HL-60 (cell line): ENCODE measurements at regions not wholly inside any gene's neighbourhood (a gene's known extent, or its start where the extent isn't known, plus 50 kb on each side); places are given as distances from the start of the nearest gene placed in this dataset.

Source experiments
- DNase-seq, 2 experiments: peaks; one replicate each; pipeline ENCODE4 v3.0.0-alpha.2; 2010 to 2020; ENCODE audit warnings: low read depth in 1 of 2, low spot score in 1 of 2
- H3K27ac ChIP-seq: fragments of 250-450 bp; sonication (Bioruptor Pico); replicated peaks from 2 replicates; pipeline ENCODE4 v1.5.1; 2020; ENCODE audit warnings: mild to moderate bottlenecking, moderate library complexity
- H3K27me3 ChIP-seq: fragments of 250-450 bp; sonication (Bioruptor Pico); 2 replicates; pipeline ENCODE4 v1.5.1; 2021; ENCODE audit warnings: mild to moderate bottlenecking, moderate library complexity; ENCODE audit not compliant: insufficient read depth, poor library complexity, severe bottlenecking
- H3K4me3 ChIP-seq: replicated peaks from 2 replicates; pipeline ENCODE4 v1.5.1; 2011; ENCODE audit warnings: mild to moderate bottlenecking, control low read depth, low read length; ENCODE audit not compliant: insufficient read depth
- GABPA ChIP-seq: IDR thresholded peaks from 2 replicates; pipeline ENCODE4 v1.6.1; 2012; ENCODE audit warnings: low read depth
- POLR2AphosphoS5 ChIP-seq: IDR thresholded peaks from 2 replicates; pipeline ENCODE4 v1.6.1; 2012; ENCODE audit warnings: low read depth
- SPI1 ChIP-seq: IDR thresholded peaks from 2 replicates; pipeline ENCODE4 v1.6.1; 2012; ENCODE audit warnings: low read depth, mild to moderate bottlenecking, borderline replicate concordance
- TF ChIP-seq, protein P1 (sequence below): IDR thresholded peaks from one replicate; pipeline ENCODE4 v1.5.1; 2011; ENCODE audit warnings: low read length, control low read depth, inconsistent platforms; ENCODE audit not compliant: insufficient read depth
- TF ChIP-seq, protein P2 (sequence below): IDR thresholded peaks from 2 replicates; pipeline ENCODE4 v1.6.1; 2012; ENCODE audit warnings: low read depth; ENCODE audit not compliant: insufficient replicate concordance

DNA sequence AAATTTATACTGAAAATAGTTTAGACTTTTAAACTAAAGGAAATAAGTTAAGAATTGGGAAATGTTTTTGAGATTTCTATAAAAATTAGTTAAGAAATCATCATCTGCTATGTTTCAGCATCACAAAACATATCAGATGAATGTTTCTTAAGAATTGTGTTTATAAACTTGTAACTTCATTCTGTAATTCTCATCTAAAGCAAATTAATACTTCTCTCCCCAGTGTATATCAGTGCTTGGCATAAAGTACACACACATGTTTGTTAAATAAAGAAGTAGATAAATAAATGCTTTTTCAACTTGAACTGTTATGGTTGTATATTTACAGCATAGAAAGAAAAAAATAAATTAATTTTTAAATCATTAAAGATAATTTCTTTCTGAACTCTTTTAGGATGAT is 245.9 kb upstream of the SLITRK3 start:
- TF ChIP-seq, protein P1, sequence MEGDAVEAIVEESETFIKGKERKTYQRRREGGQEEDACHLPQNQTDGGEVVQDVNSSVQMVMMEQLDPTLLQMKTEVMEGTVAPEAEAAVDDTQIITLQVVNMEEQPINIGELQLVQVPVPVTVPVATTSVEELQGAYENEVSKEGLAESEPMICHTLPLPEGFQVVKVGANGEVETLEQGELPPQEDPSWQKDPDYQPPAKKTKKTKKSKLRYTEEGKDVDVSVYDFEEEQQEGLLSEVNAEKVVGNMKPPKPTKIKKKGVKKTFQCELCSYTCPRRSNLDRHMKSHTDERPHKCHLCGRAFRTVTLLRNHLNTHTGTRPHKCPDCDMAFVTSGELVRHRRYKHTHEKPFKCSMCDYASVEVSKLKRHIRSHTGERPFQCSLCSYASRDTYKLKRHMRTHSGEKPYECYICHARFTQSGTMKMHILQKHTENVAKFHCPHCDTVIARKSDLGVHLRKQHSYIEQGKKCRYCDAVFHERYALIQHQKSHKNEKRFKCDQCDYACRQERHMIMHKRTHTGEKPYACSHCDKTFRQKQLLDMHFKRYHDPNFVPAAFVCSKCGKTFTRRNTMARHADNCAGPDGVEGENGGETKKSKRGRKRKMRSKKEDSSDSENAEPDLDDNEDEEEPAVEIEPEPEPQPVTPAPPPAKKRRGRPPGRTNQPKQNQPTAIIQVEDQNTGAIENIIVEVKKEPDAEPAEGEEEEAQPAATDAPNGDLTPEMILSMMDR = no peak
- TF ChIP-seq GABPA (no peak), POLR2AphosphoS5 (no peak), SPI1 (no peak)
- TF ChIP-seq, protein P2, sequence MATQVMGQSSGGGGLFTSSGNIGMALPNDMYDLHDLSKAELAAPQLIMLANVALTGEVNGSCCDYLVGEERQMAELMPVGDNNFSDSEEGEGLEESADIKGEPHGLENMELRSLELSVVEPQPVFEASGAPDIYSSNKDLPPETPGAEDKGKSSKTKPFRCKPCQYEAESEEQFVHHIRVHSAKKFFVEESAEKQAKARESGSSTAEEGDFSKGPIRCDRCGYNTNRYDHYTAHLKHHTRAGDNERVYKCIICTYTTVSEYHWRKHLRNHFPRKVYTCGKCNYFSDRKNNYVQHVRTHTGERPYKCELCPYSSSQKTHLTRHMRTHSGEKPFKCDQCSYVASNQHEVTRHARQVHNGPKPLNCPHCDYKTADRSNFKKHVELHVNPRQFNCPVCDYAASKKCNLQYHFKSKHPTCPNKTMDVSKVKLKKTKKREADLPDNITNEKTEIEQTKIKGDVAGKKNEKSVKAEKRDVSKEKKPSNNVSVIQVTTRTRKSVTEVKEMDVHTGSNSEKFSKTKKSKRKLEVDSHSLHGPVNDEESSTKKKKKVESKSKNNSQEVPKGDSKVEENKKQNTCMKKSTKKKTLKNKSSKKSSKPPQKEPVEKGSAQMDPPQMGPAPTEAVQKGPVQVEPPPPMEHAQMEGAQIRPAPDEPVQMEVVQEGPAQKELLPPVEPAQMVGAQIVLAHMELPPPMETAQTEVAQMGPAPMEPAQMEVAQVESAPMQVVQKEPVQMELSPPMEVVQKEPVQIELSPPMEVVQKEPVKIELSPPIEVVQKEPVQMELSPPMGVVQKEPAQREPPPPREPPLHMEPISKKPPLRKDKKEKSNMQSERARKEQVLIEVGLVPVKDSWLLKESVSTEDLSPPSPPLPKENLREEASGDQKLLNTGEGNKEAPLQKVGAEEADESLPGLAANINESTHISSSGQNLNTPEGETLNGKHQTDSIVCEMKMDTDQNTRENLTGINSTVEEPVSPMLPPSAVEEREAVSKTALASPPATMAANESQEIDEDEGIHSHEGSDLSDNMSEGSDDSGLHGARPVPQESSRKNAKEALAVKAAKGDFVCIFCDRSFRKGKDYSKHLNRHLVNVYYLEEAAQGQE = no peak
- no peak for DNase-seq
- H3K4me3 ChIP-seq = no peak overlapping the region
- H3K27ac ChIP-seq = no peak overlapping the region
- H3K27me3 ChIP-seq = no peaks in the 10 kb centered on the region

- Histone ChIP-seq H3K27ac (no peak overlapping the region), H3K4me3 (no peak overlapping the region)
Observed at GRCh38 chr3:165440380-165440779, 244.2 kb upstream of the SLITRK3 start.

DNA sequence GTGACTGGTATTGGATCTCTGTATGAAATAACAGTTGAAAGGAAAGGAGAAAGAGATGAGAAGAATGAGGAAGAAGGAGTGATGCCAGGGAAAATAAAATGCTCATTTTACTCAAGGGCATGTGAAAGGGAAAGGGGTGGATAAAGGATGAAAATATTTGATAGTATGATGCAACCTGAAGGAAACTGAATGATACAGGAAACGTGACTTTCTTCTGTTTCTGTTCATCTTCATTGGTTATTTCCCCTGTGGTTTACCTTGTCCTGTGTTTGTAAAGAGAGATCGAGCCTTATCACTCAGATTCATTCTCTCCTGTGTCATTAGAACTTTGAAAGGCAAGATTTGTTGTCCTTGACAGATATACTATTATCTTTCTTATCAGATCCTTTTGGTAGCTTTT is 243.6 kb upstream of the SLITRK3 start:
- no peak overlapping the region for H3K27ac ChIP-seq
- TF ChIP-seq, protein P1 = no peak
- no peak for TF ChIP-seq SPI1
- TF ChIP-seq, protein P2 = no peak
- TF ChIP-seq GABPA = no peak
- TF ChIP-seq POLR2AphosphoS5 = no peak
- DNase-seq = no peak
- H3K4me3 ChIP-seq = no peak overlapping the region
- H3K27me3 ChIP-seq = no peaks in the 10 kb centered on the region

More at GRCh38 chr3:165440380-165440779, 244.2 kb upstream of the SLITRK3 start:
- no peak for DNase-seq
- no peaks in the 10 kb centered on the region for H3K27me3 ChIP-seq
- TF ChIP-seq, protein P1 = no peak
- TF ChIP-seq GABPA (no peak), SPI1 (no peak), POLR2AphosphoS5 (no peak)
- TF ChIP-seq, protein P2 = no peak
